ENCODE measurements at regions not wholly inside any gene's neighbourhood (a gene's known extent, or its start where the extent isn't known, plus 50 kb on each side); places are given as distances from the start of the nearest gene placed in this dataset.

DNA sequence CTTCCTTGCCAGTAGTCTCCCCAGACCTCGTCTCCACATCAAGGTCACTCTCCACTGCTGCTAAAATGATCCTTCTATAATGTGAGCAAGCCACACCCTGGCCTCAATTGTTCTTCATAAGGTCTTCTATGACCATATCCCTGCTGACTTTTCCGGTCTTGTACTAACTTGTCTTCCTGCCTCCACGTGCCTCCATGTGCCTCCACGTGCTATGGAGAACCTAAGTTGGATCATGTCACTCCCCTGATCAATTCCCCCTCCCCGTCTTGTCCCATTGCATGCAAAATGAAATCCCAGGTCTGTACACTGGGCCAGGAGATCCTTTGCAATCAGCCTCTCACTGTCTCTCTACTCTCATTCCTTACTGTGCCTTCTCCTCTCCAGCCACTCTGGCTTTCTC, 110.6 kb downstream of the TTC8 start:
- Histone ChIP-seq H4K5ac (ENCODE audit: insufficient read length, low read depth, low read length) (no peak overlapping the region), H3K4ac (replicated peaks; ENCODE audit: insufficient read length, low read depth, low read length) (no peak overlapping the region), H3K56ac (replicated peaks; ENCODE audit: insufficient read length, low read depth, low read length) (no peak overlapping the region), H2AFZ (ENCODE audit: low read length) (no peak overlapping the region), H3K18ac (ENCODE audit: extremely low read depth, low read length) (no peak overlapping the region), H3K79me2 (ENCODE audit: control insufficient read depth in 1 of 2, insufficient read depth in 2 of 2, low read length in 2 of 2) (no peaks in the 10 kb centered on the region), H2BK20ac (ENCODE audit: low read length) (no peak overlapping the region), H2BK15ac (ENCODE audit: low read length) (no peak overlapping the region; the same call in 1 of the 2 replicates), H3K9me3 (ENCODE audit: insufficient read depth in 2 of 2, low read depth in 1 of 2, low read length in 1 of 2) (no peaks in the 10 kb centered on the region), H3K23me2 (ENCODE audit: low read depth, low read length) (no peaks in the 10 kb centered on the region), H3K79me1 (ENCODE audit: low read depth, low read length) (no peaks in the 10 kb centered on the region), H3K4me1 (replicated peaks in 1 of 4; ENCODE audit: control insufficient read depth in 3 of 4, insufficient read depth in 4 of 4, low read length in 3 of 4) (no peaks in the 10 kb centered on the region), H3K4me2 (ENCODE audit: insufficient read depth in 1 of 2, low read depth in 2 of 2, low read length in 2 of 2) (no peak overlapping the region), H3K27me3 (replicated peaks in 1 of 4; ENCODE audit: control insufficient read depth in 3 of 4, extremely low read depth in 1 of 4, insufficient read depth in 3 of 4, low read length in 3 of 4) (peaks cover 0 to 1% (median 0%) of the 10 kb centered on the region in 4 experiments; a peak in 1 of 7 replicates), H3K4me3 (ENCODE audit: extremely low read depth in 1 of 4, insufficient read depth in 2 of 4, low read depth in 3 of 4, low read length in 4 of 4) (no peak overlapping the region), H4K91ac (replicated peaks; ENCODE audit: insufficient read length, low read length) (no peak overlapping the region), H4K20me1 (replicated peaks in 1 of 2; ENCODE audit: control insufficient read depth in 1 of 2, insufficient read depth in 2 of 2, low read length in 2 of 2) (no peaks in the 10 kb centered on the region), H2BK12ac (ENCODE audit: low read depth, low read length) (no peak overlapping the region), H3K27ac (ENCODE audit: low read depth, low read length) (no peak overlapping the region), H2BK5ac (ENCODE audit: low read depth, low read length) (no peak overlapping the region), H2AK5ac (ENCODE audit: low read depth, low read length) (no peak overlapping the region), H4K8ac (ENCODE audit: extremely low read depth, insufficient read depth, low read length) (no peak overlapping the region), H3K9ac (replicated peaks in 1 of 4; ENCODE audit: extremely low read depth in 1 of 4, low read depth in 3 of 4, low read length in 3 of 4) (no peak overlapping the region), H2BK120ac (replicated peaks; ENCODE audit: low read depth, low read length) (no peak overlapping the region), H3K23ac (ENCODE audit: insufficient read length) (no peak overlapping the region), H3K36me3 (ENCODE audit: control insufficient read depth in 2 of 4, insufficient read depth in 4 of 4, low read length in 3 of 4) (no peaks in the 10 kb centered on the region), H3K14ac (ENCODE audit: insufficient read length) (no peak overlapping the region)
- no peak for FAIRE-seq
- 80% methylated on average over 5 of the region's 5 CpGs; no CpG with 5 or more reads in 1 of the 2 experiments for WGBS, 2 experiments (ENCODE audit: extremely low coverage in 1 of 2, insufficient coverage in 1 of 2, insufficient read length in 1 of 2, insufficient replicate concordance in 2 of 2, low coverage in 1 of 2, low lambda C conversion rate in 2 of 2, missing lambda C conversion rate in 1 of 2)
- CTCF ChIA-PET (ENCODE audit: partially characterized antibody): no interaction called here
- DNase-seq (ENCODE audit: low read depth in 1 of 2, low spot score in 2 of 2): no peak
- POLR2A ChIA-PET (ENCODE audit: partially characterized antibody): no interaction called here
- no peak for TF ChIP-seq RBBP5 (IDR thresholded peaks at IDR 0.05; ENCODE audit: borderline replicate concordance, low read depth, low read length)
- TF ChIP-seq SP2 (IDR thresholded peaks at IDR 0.05; ENCODE audit: low read length): no peak
- no peak for TF ChIP-seq CEBPB (IDR thresholded peaks at IDR 0.05; ENCODE audit: low read depth, low read length)
- no peak for TF ChIP-seq CBX8 (IDR thresholded peaks at IDR 0.05; ENCODE audit: borderline replicate concordance, low read depth, low read length)
- no peak for TF ChIP-seq NANOG (IDR thresholded peaks at IDR 0.05; ENCODE audit: insufficient read depth, low read depth, low read length, poor library complexity, severe bottlenecking)
- no peak for TF ChIP-seq SUZ12 (IDR thresholded peaks at IDR 0.05; ENCODE audit: low read length)
- TF ChIP-seq BRCA1 (IDR thresholded peaks at IDR 0.05; ENCODE audit: low read depth, low read length): no peak
- TF ChIP-seq CREB1 (IDR thresholded peaks at IDR 0.05): no peak
- TF ChIP-seq SAP30 (IDR thresholded peaks at IDR 0.05; ENCODE audit: insufficient read depth, insufficient replicate concordance, low read length): no peak
- no peak for TF ChIP-seq TAF1 (IDR thresholded peaks at IDR 0.05; ENCODE audit: low read depth, low read length)
- TF ChIP-seq TAF7 (optimal IDR thresholded peaks at IDR 0.05; ENCODE audit: borderline replicate concordance, low read depth, low read length): no peak
- TF ChIP-seq RAD21 (IDR thresholded peaks at IDR 0.05 in 1 of 2, conservative IDR thresholded peaks at IDR 0.05 in 1 of 2; ENCODE audit: low read depth in 2 of 2, low read length in 2 of 2): no peak
- TF ChIP-seq HDAC2 (IDR thresholded peaks at IDR 0.05; ENCODE audit: borderline replicate concordance in 1 of 2, low read depth in 2 of 2, low read length in 2 of 2): no peak
- TF ChIP-seq ZNF274 (IDR thresholded peaks at IDR 0.05; ENCODE audit: borderline replicate concordance, extremely low read depth, low read length): no peak
- no peak for TF ChIP-seq SP4 (IDR thresholded peaks at IDR 0.05; ENCODE audit: low read length)

Data from H1 (cell line).